GM19351 (cell line): ENCODE measurements at regions not wholly inside any gene's neighbourhood (a gene's known extent, or its start where the extent isn't known, plus 50 kb on each side); places are given as distances from the start of the nearest gene placed in this dataset.

Experiments used
- ATAC-seq: cut with Tn5 transposase; IDR thresholded peaks from one replicate; pipeline ENCODE4 v1.9.1; 2021; ENCODE audit warnings: mild to moderate bottlenecking, moderate library complexity; ENCODE audit not compliant: unreplicated experiment

GRCh38 chr12:23057571-23057970 lies 432.6 kb downstream of the ETNK1 start:
- no peak for ATAC-seq

GRCh38 chr12:23060161-23060560 lies 435.2 kb downstream of the ETNK1 start:
- no peak for ATAC-seq

DNA sequence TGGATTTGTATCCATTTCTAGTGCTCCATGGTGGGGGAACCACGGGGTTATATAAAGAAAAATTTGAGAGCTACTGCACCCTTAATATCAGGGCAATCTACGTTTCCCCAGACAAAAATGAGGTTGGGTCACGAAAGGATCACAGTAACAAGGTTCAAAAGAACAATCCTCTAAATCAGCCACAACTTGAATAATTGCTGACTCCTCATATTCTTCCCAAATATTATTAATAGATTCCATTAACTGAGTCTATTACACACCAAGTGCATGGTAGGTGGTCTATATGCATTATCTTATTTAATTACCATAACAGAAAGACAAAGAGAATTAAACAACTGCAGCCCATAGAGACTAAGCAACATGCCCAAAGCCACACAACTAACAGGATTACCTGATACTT lies 438.2 kb downstream of the ETNK1 start:
- ATAC-seq: no peak

- no peak for ATAC-seq
Observed at GRCh38 chr12:23066095-23066494, 441.1 kb downstream of the ETNK1 start.

GRCh38 chr12:23083267-23083666 lies 458.3 kb downstream of the ETNK1 start:
- ATAC-seq: peak; percentile 83

- no peak for ATAC-seq
Observed at GRCh38 chr12:23084236-23084995, 459.4 kb downstream of the ETNK1 start.

- ATAC-seq: no peak
Observed at GRCh38 chr12:23088594-23088993, 463.6 kb downstream of the ETNK1 start.

DNA sequence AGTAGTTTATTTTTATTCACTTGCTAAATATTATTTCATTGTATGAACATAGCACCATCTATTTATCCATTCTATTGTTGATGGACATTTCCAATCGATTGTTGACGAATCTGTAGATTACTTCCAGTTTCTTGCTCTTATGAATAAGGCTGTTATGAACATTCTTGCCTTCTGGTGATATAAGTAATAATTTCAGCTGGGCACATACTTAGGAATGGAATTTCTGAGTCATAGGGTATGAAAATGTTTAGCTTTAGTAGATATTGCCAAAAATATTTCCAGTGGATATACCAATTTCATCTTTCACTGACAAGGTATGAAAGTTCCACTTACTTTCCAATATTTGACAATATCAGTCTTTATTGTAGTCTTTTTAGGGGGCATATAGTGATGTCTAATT lies 468.5 kb downstream of the ETNK1 start:
- ATAC-seq: no peak

GRCh38 chr12:23096321-23096720 lies 471.4 kb downstream of the ETNK1 start:
- ATAC-seq: no peak

DNA sequence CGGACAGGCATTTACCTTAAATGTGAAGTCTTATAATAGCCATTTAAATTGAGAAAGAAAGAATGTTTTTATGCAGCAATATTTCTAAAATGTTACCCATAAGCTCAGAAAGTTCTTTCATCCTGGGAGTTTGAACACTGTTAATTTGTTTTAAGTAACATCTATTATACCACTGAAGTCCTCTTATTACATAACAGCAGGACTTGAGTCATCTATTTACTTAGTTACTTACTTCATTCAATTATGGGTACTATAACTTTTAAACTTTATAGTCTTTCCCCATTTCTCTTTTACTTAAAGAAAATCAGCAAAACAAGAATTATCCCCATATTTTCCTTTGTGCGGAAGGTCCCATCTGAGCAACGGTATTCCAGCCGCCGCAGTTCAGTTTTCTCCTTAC lies 473.1 kb downstream of the ETNK1 start:
- no peak for ATAC-seq

GRCh38 chr12:23098517-23098916 lies 473.5 kb downstream of the ETNK1 start:
- no peak for ATAC-seq

- ATAC-seq: no peak
Observed at GRCh38 chr12:23099104-23099503, 474.1 kb downstream of the ETNK1 start.

- no peak for ATAC-seq
Observed at GRCh38 chr12:23099604-23100003, 474.6 kb downstream of the ETNK1 start.

- ATAC-seq: no peak
Observed at GRCh38 chr12:23108957-23109356, 484.0 kb downstream of the ETNK1 start.

DNA sequence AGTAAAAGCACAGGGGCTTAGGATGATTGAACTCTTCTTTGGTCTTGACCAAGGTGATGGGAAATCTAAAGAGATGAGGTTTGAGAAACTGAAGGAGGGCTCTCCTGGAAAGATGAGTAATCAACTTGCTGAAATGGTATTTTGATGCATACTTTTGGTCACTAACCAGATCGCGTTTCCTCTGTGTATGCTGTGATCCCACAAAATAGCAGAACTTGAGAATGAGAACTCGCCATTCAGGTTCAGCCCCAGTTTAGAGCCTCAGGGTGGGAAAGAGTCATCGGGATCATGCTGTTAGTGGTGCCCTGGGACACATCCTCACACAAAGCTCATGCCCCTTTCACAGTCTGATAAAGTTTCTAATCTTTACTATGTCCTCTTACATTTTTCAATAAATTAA lies 488.8 kb downstream of the ETNK1 start:
- no peak for ATAC-seq

DNA sequence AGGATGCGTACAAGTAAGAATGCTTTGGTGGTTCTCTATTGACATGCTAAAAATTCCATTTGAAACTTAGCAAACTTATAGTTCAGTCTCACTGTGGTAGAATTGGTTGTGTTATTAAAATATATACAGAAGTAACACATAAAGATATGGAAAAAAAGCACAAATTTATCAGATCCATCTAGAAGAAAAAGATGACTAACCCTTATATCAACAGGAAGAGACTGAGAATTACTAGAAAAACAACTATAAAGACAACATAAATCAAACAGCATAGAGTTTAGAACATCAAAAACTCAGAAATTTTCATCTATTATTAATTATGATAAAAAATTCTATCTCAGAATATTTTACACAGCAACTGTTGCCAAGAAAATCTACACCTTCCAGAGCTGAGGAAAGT lies 491.0 kb downstream of the ETNK1 start:
- ATAC-seq: no peak

GRCh38 chr12:23126794-23127193 lies 501.8 kb downstream of the ETNK1 start:
- no peak for ATAC-seq

- no peak for ATAC-seq
Observed at GRCh38 chr12:23127701-23128100, 502.7 kb downstream of the ETNK1 start.

DNA sequence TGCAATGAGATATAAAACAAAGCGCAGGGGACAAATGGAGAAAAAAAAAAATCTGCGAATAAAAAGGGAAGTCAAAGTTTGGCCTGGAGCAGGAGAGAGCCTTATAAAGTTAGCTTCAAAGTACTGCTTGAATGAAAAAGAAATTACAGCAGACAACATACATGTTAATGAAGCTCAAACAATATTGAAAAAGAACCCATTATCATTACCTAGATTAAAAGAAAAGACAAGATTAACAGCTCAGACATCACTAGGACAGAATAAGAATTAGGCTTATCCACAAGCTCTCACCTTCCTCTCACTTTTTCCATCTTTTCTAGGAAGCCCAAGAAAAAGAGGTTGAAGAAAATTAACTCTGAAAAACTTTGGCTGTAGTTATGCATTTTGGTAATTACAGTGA lies 503.5 kb downstream of the ETNK1 start:
- ATAC-seq: no peak

DNA sequence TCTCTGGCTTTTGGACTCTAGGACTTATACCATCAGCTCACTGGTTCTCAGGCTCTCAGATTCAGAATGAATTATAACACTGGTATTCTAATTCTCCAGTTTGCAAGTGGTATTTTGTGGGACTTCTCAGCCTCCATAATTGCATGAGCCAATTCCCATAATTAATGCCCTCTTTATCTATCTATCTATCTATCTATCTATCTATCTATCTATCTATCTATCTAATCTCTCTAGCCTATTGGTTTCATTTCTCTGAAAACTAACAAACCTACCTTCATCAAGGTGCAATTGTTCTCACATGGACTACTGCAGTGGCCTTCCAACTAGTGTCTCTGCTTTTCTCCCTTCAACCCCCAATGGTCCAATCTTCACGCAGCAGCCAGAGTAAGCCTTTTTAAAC lies 507.4 kb downstream of the ETNK1 start:
- ATAC-seq: no peak

- no peak for ATAC-seq
Observed at GRCh38 chr12:23133471-23133870, 508.5 kb downstream of the ETNK1 start.

DNA sequence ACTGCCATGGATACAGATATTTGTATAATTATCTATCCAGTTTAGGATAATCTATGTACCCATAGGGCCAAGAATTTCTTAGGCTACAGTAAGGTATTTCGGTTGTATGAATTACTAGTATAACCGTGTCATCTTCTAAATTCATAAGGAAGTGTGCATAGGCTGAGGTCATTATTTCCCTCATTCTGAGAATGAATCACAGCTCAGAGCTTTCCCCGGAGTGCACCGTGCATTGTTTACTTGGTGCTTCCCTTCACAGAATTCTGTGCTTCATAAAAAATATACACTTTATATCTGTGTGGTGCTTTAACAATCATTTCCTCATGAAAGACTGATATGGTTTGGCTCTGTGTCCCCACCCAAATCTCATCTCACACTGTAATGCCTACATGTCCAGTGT lies 514.1 kb downstream of the ETNK1 start:
- ATAC-seq: no peak

- ATAC-seq: no peak
Observed at GRCh38 chr12:23140710-23141109, 515.7 kb downstream of the ETNK1 start.
